NCI-H2196 treated with DMSO at 0.1 percent for 48 hours (cell line): ENCODE measurements at regions not wholly inside any gene's neighbourhood (a gene's known extent, or its start where the extent isn't known, plus 50 kb on each side); places are given as distances from the start of the nearest gene placed in this dataset.

ENCODE experiments used
- DNase-seq: peaks from one replicate; lab custom pipeline; 2025; ENCODE audit not compliant: unreplicated experiment; lab: John Stamatoyannopoulos, UW

DNA sequence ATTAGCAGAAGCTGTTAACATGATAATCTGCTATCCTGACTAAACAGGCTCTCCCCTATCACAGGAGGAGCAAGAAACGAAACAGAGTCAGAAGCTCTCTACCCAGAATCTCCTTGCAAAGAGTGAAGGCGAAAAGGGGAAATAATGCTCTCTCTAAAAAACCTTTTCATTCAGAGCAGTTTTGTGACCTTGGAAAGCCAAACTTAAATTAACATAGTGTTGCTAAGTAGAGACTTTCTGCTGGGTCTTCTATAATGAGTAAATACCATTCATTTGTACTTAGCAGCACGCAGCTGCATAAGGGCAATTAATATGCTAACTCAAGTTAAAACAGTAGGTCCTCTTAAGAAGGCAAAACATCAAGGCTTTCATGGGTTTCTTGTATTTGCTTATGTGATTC is 101.7 kb upstream of the GPR139 start:
- no peak for DNase-seq

DNA sequence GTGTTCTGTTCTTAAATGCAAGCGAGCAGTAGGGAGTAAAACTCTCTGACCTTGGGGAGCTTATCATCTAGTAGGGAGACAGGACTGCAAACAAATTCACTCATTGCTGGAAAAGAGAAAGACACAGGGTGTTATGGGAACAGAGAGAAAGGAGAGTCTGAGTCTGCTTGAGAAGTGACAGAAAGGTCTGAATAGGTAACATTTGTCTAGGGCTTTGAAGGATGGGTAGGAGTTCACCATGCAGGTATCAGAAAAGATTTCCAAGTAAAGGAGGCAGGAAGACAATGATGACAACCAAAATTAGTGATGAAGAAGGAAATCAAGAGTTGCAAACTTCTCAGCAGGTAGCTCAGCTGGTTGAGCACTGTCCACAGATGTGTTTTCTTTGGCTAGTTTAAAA is 93.6 kb upstream of the GPR139 start:
- no peak for DNase-seq

DNA sequence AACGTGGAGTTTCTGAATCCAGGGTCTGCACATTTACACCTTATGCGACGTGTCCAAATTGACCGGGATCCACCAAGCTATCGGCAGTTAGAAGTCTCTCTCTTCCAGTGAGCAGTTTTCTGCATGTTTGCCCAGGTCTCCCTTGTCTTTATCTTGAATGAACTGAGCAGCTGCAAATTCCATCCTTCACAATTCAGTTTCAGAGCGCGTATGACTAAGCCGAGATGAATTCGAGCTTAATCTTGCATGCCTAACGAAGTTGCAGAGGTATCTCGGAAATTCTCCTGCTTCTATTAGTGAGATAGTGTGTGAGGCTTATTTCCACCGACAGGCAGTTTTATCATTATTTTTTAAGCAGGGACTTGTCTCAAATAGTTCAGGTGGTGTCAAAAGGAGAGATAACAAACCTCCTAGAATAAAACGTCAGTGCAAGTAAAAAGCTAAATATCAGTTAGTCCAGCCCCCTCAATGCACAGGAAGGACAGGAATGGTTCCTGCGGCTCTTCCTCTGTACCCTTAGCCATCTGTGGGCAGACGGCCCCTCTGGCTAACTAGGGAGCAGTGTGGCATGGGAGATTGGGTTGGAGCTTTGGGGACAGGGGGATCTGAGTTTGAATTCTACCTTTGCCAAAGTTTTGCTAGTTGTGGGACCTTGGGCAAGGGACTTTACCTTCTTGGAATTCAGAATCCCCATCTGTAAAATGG is 93.0 kb upstream of the GPR139 start:
- DNase-seq: no peak

DNA sequence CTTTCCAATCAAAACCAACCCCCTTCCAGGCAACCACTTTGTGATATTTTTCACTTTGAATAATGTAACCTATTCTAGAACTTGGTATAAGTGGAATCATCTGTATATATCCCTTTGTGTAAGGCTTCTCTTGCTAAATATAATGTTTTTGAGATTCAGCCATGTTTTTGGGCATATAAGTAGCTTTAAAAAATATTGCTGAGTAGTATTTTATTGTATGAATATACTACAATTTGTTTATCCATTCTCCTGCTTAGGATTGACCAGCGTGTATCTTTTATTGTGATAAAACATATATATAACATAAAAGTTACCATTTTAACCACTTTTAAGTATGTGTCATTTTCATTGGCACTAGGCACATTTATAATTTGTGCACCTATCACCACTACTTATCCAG is 79.8 kb upstream of the GPR139 start:
- DNase-seq: no peak

DNA sequence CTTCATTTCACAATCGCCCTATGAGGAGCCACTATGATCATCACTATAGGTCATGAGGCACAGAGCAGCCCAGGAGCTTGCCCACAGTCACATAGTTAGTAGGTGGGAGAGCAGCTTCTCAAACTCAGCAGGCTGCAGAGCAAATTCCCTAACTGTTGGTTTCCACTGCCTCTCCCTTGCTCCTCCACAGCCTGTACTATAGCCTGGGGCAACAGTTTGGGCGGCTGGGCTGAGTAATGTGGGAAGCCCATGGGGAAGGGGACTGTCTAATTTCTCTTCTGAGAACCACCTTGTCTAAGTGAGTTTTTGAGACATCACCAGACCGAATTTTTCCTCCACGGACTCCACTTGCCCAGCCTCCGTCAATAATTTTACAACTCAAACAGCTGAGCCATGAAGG is 73.4 kb upstream of the GPR139 start:
- no peak for DNase-seq

DNA sequence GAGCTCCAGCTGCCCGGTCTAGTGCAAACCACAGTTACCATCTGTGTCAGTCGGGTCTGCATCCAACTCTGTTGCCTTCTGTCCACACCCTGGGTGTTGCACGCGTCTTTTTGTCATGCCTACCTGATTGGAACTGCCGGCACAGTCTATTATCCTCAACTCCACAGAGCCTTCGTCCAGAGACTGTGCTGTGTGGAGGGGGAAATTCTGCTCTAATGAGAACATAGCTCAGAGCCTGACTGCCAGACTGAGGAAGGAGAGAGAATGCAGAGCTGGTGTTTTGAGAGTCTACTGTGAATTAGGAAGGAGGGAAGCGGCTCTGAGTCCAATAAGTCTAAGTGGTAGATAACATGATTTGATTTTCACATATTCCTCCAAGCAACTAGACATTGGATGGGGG is 68.3 kb upstream of the GPR139 start:
- no peak for DNase-seq

DNA sequence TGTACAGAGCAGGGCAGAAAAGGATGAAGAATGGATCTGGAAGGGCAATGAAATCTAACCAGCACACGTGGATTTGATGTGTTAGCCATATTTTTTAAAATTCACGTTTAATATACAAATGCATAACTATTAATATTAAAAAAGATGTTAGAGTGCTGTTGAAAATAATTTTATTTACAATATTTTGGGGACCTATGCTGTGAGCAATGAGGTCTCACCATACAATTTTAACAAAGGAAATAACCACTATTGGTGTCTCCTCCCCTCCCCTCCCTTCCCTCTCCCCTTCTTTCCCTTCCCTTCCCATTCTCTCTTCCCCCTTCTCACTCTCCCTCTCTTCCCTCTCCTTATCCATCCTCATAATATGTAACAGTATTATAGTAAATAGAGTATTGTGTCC is 64.2 kb upstream of the GPR139 start:
- DNase-seq: no peak

DNA sequence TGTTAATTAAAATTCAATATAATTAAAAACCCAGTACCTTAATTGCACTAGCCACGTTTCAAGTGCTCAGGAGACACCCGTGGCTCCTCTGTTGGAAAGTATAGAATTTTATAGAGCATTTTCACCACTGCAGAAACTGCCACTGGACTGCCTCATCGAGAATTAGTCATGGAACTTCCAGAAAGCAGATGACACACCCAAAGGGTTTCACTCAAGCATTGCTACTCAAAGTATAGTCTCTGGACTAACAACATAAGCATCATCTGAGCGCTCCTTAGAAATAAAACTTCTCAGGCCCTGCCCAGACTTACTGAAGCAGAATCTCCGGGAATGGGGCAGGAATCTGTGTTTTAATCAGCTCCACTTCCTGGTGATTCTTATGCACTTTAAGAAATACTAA is 63.5 kb upstream of the GPR139 start:
- DNase-seq: no peak

DNA sequence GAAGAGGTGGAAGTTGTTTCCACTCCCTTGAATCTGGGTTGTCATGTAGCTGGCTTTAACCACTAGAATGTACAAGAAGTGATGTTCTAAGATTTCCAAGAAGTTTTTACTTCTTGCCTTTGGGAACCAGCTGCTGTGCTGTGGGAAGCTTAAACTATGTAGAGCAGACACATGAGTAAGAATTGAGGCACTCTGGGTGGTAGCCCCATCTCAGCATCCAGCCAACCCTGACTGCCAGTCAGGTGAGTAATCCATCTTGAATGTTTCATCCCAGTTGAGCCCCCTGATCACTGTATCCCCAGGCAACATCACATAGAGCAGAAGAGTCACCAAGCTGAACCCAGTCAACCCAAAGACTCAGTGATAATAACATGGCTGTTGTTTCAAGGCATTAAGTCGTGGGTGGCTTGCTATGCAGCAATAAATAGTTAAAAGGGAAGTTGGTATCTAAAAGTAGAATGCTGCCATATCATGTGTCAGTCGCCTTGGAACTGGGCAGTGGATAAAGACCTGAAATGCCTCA is 62.8 kb upstream of the GPR139 start:
- DNase-seq: no peak

DNA sequence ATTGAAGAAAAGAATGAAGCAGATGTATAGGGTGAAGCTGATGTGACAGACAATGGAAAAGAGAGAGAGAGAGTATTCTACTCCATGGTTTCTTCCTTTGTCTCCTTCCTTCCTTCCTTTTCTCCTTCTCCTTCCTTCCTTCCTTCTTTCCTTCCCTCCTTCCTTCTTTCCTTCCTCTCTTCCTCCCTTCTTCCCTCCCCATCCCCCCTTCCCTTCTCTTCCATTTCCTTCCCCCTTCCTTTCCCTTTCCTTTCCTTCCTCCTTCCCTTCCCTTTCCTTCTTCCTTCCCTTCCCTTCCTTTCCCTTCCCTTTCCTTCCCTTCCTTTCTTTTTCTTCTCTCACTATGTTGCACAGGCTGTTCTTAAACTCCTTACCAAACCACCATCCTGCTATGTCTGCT is 55.7 kb upstream of the GPR139 start:
- no peak for DNase-seq
